SH-SY5Y (cell line): ENCODE measurements at regions not wholly inside any gene's neighbourhood (a gene's known extent, or its start where the extent isn't known, plus 50 kb on each side); places are given as distances from the start of the nearest gene placed in this dataset.

Source experiments
- GATA2 ChIP-seq: IDR thresholded peaks from 2 replicates; pipeline ENCODE4 v1.6.1; 2011; ENCODE audit warnings: mild to moderate bottlenecking, low read depth, low read length
- GATA3 ChIP-seq: IDR thresholded peaks from 2 replicates; pipeline ENCODE4 v1.6.1; 2011; ENCODE audit warnings: low read depth, mild to moderate bottlenecking, low read length, moderate library complexity

GRCh38 chr11:119970555-119971304 lies 167.2 kb downstream of the TRIM29 start:
- no peak for TF ChIP-seq GATA2
- TF ChIP-seq GATA3, result no peak
